SK-N-SH treated with all-trans-retinoic acid at 6 μM for 48 hours (cell line): ENCODE measurements at regions not wholly inside any gene's neighbourhood (a gene's known extent, or its start where the extent isn't known, plus 50 kb on each side); places are given as distances from the start of the nearest gene placed in this dataset.

Experiments
- ATAC-seq: fragments of 200-7000 bp; cut with Tn5 transposase; 3 replicates; pipeline ENCODE4 v1.9.1; 2020; ENCODE audit warnings: mild to moderate bottlenecking, moderate library complexity
- ARNTL ChIP-seq: fragments of 450-650 bp; formaldehyde crosslinking; IDR thresholded peaks from 2 replicates; pipeline ENCODE4 v1.5.0; 2020; ENCODE audit warnings: low read depth, mild to moderate bottlenecking, moderate library complexity, borderline replicate concordance
- BACH2 ChIP-seq: fragments of 250-450 bp; sonication (Bioruptor Pico); IDR thresholded peaks from 2 replicates; pipeline ENCODE4 v1.9.0; 2021; ENCODE audit warnings: mild to moderate bottlenecking, borderline replicate concordance
- CSDC2 ChIP-seq: fragments of 250-450 bp; sonication (Bioruptor Pico); IDR thresholded peaks from 2 replicates; pipeline ENCODE4 v1.5.0; 2020; ENCODE audit warnings: mild to moderate bottlenecking, moderate library complexity
- ESRRG ChIP-seq: fragments of 250-450 bp; sonication (Bioruptor Pico); IDR thresholded peaks from 2 replicates; pipeline ENCODE4 v1.6.1; 2021; ENCODE audit warnings: mild to moderate bottlenecking
- GLIS3 ChIP-seq: fragments of 250-450 bp; sonication (Bioruptor Pico); IDR thresholded peaks from 2 replicates; pipeline ENCODE4 v1.5.0; 2020; ENCODE audit warnings: mild to moderate bottlenecking, moderate library complexity
- ISL1 ChIP-seq: fragments of 250-450 bp; sonication (Bioruptor Pico); IDR thresholded peaks from 2 replicates; pipeline ENCODE4 v2.1.2; 2022; ENCODE audit warnings: mild to moderate bottlenecking, moderate library complexity
- PPARA ChIP-seq: fragments of 250-450 bp; sonication (Bioruptor Pico); IDR thresholded peaks from 2 replicates; pipeline ENCODE4 v1.5.0; 2020; ENCODE audit warnings: mild to moderate bottlenecking, borderline replicate concordance
- RARB ChIP-seq: fragments of 250-450 bp; sonication (Bioruptor Pico); IDR thresholded peaks from 2 replicates; pipeline ENCODE4 v1.8.0; 2021; ENCODE audit warnings: mild to moderate bottlenecking, moderate library complexity
- SNAI2 ChIP-seq: fragments of 250-450 bp; sonication (Bioruptor Pico); IDR thresholded peaks from 2 replicates; pipeline ENCODE4 v1.5.0; 2020; ENCODE audit warnings: mild to moderate bottlenecking, moderate library complexity
- TCF4 ChIP-seq: fragments of 250-450 bp; sonication (Bioruptor Pico); IDR thresholded peaks from 2 replicates; pipeline ENCODE4 v1.8.0; 2021; ENCODE audit warnings: mild to moderate bottlenecking, moderate library complexity, borderline replicate concordance
- TOX ChIP-seq: fragments of 250-450 bp; sonication (Bioruptor Pico); IDR thresholded peaks from 2 replicates; pipeline ENCODE4 v1.8.0; 2021; ENCODE audit warnings: mild to moderate bottlenecking, moderate library complexity, borderline replicate concordance
- ZC3H10 ChIP-seq: fragments of 250-450 bp; sonication (Bioruptor Pico); IDR thresholded peaks from 2 replicates; pipeline ENCODE4 v1.5.1; 2021; ENCODE audit warnings: mild to moderate bottlenecking, moderate library complexity
- ZFP3 ChIP-seq: fragments of 250-450 bp; sonication (Bioruptor Pico); IDR thresholded peaks from 2 replicates; pipeline ENCODE4 v1.5.0; 2020; ENCODE audit warnings: mild to moderate bottlenecking, moderate library complexity
- ZNF565 ChIP-seq: fragments of 450-650 bp; formaldehyde crosslinking; conservative IDR thresholded peaks from 2 replicates; pipeline ENCODE4 v1.5.0; 2020; ENCODE audit warnings: low read depth, mild to moderate bottlenecking, moderate library complexity
- ZNF70 ChIP-seq: fragments of 450-650 bp; formaldehyde crosslinking; IDR thresholded peaks from 2 replicates; pipeline ENCODE4 v1.5.0; 2020; ENCODE audit warnings: mild to moderate bottlenecking, moderate library complexity
- ZNF8 ChIP-seq: fragments of 450-650 bp; formaldehyde crosslinking; IDR thresholded peaks from 2 replicates; pipeline ENCODE4 v1.5.0; 2020; ENCODE audit warnings: mild to moderate bottlenecking, moderate library complexity
- TF ChIP-seq, protein P1 (sequence below): fragments of 250-450 bp; sonication (Bioruptor Pico); IDR thresholded peaks from 2 replicates; pipeline ENCODE4 v1.5.1; 2020; ENCODE audit warnings: low read depth, mild to moderate bottlenecking, moderate library complexity
- TF ChIP-seq, protein P2 (sequence below): fragments of 250-450 bp; sonication (Bioruptor Pico); IDR thresholded peaks from 2 replicates; pipeline ENCODE4 v1.5.0; 2020; ENCODE audit warnings: mild to moderate bottlenecking, moderate library complexity
- TF ChIP-seq, protein P3 (sequence below): fragments of 250-450 bp; sonication (Bioruptor Pico); IDR thresholded peaks from 2 replicates; pipeline ENCODE4 v1.8.0; 2021; ENCODE audit warnings: low read depth, mild to moderate bottlenecking, moderate library complexity, borderline replicate concordance
- TF ChIP-seq, protein P4 (sequence below): fragments of 250-450 bp; sonication (Bioruptor Pico); IDR thresholded peaks from 2 replicates; pipeline ENCODE4 v1.5.1; 2021; ENCODE audit warnings: mild to moderate bottlenecking, moderate library complexity
- TF ChIP-seq, protein P5 (sequence below): fragments of 250-450 bp; sonication (Bioruptor Pico); IDR thresholded peaks from 2 replicates; pipeline ENCODE4 v1.8.0; 2020; ENCODE audit warnings: mild to moderate bottlenecking, moderate library complexity, borderline replicate concordance

DNA sequence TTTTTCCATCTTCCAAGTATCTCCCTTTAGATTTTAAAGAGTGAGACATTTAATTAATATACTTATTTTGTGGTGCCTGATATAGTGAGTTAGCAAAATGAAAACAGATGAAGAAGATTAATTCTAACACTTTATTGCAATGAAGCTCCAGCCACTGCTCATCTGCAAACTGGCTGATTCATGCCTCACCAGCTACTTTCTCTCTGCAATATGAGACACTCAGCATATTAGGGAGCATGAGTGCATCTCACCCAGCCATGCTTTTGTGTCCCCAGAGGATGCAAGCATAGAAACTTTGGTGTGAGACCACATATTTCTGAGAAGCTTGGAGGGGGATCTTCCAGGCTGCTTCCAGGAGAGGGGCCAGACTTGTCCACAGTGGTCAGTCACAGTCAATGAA, 148.6 kb downstream of the BMP4 start:
- no peak for ATAC-seq
- TF ChIP-seq ZNF8 (CRISPR knock-in tag) = no peak
- TF ChIP-seq ISL1 (CRISPR knock-in tag) = no peak
- TF ChIP-seq, protein P1, sequence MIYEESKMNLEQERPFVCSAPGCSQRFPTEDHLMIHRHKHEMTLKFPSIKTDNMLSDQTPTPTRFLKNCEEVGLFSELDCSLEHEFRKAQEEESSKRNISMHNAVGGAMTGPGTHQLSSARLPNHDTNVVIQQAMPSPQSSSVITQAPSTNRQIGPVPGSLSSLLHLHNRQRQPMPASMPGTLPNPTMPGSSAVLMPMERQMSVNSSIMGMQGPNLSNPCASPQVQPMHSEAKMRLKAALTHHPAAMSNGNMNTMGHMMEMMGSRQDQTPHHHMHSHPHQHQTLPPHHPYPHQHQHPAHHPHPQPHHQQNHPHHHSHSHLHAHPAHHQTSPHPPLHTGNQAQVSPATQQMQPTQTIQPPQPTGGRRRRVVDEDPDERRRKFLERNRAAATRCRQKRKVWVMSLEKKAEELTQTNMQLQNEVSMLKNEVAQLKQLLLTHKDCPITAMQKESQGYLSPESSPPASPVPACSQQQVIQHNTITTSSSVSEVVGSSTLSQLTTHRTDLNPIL (CRISPR knock-in tag) = no peak
- TF ChIP-seq, protein P2, sequence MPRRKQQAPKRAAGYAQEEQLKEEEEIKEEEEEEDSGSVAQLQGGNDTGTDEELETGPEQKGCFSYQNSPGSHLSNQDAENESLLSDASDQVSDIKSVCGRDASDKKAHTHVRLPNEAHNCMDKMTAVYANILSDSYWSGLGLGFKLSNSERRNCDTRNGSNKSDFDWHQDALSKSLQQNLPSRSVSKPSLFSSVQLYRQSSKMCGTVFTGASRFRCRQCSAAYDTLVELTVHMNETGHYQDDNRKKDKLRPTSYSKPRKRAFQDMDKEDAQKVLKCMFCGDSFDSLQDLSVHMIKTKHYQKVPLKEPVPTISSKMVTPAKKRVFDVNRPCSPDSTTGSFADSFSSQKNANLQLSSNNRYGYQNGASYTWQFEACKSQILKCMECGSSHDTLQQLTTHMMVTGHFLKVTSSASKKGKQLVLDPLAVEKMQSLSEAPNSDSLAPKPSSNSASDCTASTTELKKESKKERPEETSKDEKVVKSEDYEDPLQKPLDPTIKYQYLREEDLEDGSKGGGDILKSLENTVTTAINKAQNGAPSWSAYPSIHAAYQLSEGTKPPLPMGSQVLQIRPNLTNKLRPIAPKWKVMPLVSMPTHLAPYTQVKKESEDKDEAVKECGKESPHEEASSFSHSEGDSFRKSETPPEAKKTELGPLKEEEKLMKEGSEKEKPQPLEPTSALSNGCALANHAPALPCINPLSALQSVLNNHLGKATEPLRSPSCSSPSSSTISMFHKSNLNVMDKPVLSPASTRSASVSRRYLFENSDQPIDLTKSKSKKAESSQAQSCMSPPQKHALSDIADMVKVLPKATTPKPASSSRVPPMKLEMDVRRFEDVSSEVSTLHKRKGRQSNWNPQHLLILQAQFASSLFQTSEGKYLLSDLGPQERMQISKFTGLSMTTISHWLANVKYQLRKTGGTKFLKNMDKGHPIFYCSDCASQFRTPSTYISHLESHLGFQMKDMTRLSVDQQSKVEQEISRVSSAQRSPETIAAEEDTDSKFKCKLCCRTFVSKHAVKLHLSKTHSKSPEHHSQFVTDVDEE = no peak
- no peak for TF ChIP-seq PPARA (CRISPR knock-in tag)
- TF ChIP-seq, protein P3, sequence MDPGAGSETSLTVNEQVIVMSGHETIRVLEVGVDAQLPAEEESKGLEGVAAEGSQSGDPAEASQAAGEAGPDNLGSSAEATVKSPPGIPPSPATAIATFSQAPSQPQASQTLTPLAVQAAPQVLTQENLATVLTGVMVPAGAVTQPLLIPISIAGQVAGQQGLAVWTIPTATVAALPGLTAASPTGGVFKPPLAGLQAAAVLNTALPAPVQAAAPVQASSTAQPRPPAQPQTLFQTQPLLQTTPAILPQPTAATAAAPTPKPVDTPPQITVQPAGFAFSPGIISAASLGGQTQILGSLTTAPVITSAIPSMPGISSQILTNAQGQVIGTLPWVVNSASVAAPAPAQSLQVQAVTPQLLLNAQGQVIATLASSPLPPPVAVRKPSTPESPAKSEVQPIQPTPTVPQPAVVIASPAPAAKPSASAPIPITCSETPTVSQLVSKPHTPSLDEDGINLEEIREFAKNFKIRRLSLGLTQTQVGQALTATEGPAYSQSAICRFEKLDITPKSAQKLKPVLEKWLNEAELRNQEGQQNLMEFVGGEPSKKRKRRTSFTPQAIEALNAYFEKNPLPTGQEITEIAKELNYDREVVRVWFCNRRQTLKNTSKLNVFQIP (CRISPR knock-in tag) = no peak
- TF ChIP-seq ESRRG (CRISPR knock-in tag) = no peak
- TF ChIP-seq ARNTL (CRISPR knock-in tag) = no peak
- TF ChIP-seq BACH2 = no peak
- TF ChIP-seq, protein P4, sequence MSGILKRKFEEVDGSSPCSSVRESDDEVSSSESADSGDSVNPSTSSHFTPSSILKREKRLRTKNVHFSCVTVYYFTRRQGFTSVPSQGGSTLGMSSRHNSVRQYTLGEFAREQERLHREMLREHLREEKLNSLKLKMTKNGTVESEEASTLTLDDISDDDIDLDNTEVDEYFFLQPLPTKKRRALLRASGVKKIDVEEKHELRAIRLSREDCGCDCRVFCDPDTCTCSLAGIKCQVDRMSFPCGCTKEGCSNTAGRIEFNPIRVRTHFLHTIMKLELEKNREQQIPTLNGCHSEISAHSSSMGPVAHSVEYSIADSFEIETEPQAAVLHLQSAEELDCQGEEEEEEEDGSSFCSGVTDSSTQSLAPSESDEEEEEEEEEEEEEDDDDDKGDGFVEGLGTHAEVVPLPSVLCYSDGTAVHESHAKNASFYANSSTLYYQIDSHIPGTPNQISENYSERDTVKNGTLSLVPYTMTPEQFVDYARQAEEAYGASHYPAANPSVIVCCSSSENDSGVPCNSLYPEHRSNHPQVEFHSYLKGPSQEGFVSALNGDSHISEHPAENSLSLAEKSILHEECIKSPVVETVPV = no peak
- no peak for TF ChIP-seq ZFP3 (CRISPR knock-in tag)

DNA sequence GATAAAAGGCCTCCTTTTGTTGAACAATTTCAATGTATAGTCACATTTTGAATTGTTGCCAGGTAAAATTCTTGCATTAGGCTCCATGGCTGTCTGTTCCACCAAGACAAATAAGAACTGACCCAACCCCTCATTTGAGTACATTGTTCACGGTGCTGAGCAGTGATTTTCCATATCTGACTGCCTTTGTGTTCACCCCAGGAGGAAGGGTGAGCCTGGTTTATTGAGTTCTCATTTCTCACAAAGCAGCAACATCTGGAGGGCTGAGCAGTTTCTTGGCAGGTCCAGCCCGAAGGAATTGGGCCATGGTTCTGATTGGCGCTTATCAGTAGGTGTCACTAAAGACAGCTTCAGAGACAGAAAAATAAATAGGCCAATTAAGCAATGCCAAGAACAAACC, 149.1 kb downstream of the BMP4 start:
- no peak for ATAC-seq
- no peak for TF ChIP-seq PPARA (CRISPR knock-in tag)
- TF ChIP-seq RARB (CRISPR knock-in tag) = no peak
- TF ChIP-seq, protein P4 = no peak
- no peak for TF ChIP-seq TCF4
- no peak for TF ChIP-seq CSDC2 (CRISPR knock-in tag)
- TF ChIP-seq, protein P2 = no peak
- no peak for TF ChIP-seq ISL1 (CRISPR knock-in tag)
- TF ChIP-seq, protein P3 (CRISPR knock-in tag) = no peak
- TF ChIP-seq, protein P5, sequence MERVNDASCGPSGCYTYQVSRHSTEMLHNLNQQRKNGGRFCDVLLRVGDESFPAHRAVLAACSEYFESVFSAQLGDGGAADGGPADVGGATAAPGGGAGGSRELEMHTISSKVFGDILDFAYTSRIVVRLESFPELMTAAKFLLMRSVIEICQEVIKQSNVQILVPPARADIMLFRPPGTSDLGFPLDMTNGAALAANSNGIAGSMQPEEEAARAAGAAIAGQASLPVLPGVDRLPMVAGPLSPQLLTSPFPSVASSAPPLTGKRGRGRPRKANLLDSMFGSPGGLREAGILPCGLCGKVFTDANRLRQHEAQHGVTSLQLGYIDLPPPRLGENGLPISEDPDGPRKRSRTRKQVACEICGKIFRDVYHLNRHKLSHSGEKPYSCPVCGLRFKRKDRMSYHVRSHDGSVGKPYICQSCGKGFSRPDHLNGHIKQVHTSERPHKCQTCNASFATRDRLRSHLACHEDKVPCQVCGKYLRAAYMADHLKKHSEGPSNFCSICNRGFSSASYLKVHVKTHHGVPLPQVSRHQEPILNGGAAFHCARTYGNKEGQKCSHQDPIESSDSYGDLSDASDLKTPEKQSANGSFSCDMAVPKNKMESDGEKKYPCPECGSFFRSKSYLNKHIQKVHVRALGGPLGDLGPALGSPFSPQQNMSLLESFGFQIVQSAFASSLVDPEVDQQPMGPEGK = no peak
- TF ChIP-seq TOX (CRISPR knock-in tag) = no peak
- no peak for TF ChIP-seq ZNF565 (CRISPR knock-in tag)
- TF ChIP-seq, protein P1 (CRISPR knock-in tag) = no peak
- no peak for TF ChIP-seq ZC3H10
- TF ChIP-seq ZNF70 (CRISPR knock-in tag) = no peak
- TF ChIP-seq GLIS3 = no peak
- no peak for TF ChIP-seq SNAI2 (CRISPR knock-in tag)
- TF ChIP-seq ESRRG (CRISPR knock-in tag) = no peak
- TF ChIP-seq ZNF8 (CRISPR knock-in tag) = no peak
- TF ChIP-seq ARNTL (CRISPR knock-in tag) = no peak
- no peak for TF ChIP-seq ZFP3 (CRISPR knock-in tag)
